ENCODE measurements at regions not wholly inside any gene's neighbourhood (a gene's known extent, or its start where the extent isn't known, plus 50 kb on each side); places are given as distances from the start of the nearest gene placed in this dataset.

- Mint-ChIP-seq H3K9me3 (ENCODE audit: low read depth) (peaks cover 8% of the 10 kb centered on the region), H3K4me1 (ENCODE audit: low read depth) (peaks cover 8% of the 10 kb centered on the region), H3K4me3 (ENCODE audit: unreplicated experiment) (no peak overlapping the region), H3K36me3 (ENCODE audit: low read depth) (no peaks in the 10 kb centered on the region), H3K27me3 (ENCODE audit: low read depth) (peaks cover 1% of the 10 kb centered on the region), H3K27ac (ENCODE audit: unreplicated experiment) (no peak overlapping the region)
- DNase-seq (ENCODE audit: low spot score): no peak
- TF ChIP-seq CTCF (IDR thresholded peaks at IDR 0.05): no peak
These were observed 886.2 kb upstream of the MGAT4C start for GRCh38 chr12:87142342-87142741.

GRCh38 chr12:87141091-87141490 is 884.9 kb upstream of the MGAT4C start:
- no peak for TF ChIP-seq CTCF (IDR thresholded peaks at IDR 0.05)
- H3K4me3 Mint-ChIP-seq (ENCODE audit: unreplicated experiment): no peak overlapping the region

GRCh38 chr12:87140262-87140661 is 884.1 kb upstream of the MGAT4C start:
- H3K4me1 Mint-ChIP-seq (ENCODE audit: low read depth): peaks cover 21% of the 10 kb centered on the region
- DNase-seq (ENCODE audit: low spot score): no peak
- no peak overlapping the region for H3K4me3 Mint-ChIP-seq (ENCODE audit: unreplicated experiment)
- H3K27me3 Mint-ChIP-seq (ENCODE audit: low read depth): peaks cover 1% of the 10 kb centered on the region
- H3K27ac Mint-ChIP-seq (ENCODE audit: unreplicated experiment): no peak overlapping the region
- no peaks in the 10 kb centered on the region for H3K36me3 Mint-ChIP-seq (ENCODE audit: low read depth)
- TF ChIP-seq CTCF (IDR thresholded peaks at IDR 0.05): no peak
- H3K9me3 Mint-ChIP-seq (ENCODE audit: low read depth): peaks cover 3% of the 10 kb centered on the region

More at GRCh38 chr12:87141091-87141490, 884.9 kb upstream of the MGAT4C start:
- H3K36me3 Mint-ChIP-seq (ENCODE audit: low read depth): no peaks in the 10 kb centered on the region
- H3K9me3 Mint-ChIP-seq (ENCODE audit: low read depth): peaks cover 3% of the 10 kb centered on the region
- peaks cover 16% of the 10 kb centered on the region for H3K4me1 Mint-ChIP-seq (ENCODE audit: low read depth)
- no peak for DNase-seq (ENCODE audit: low spot score)
- H3K27me3 Mint-ChIP-seq (ENCODE audit: low read depth): peaks cover 1% of the 10 kb centered on the region
- H3K27ac Mint-ChIP-seq (ENCODE audit: unreplicated experiment): no peak overlapping the region

GRCh38 chr12:87137220-87137619 is 881.0 kb upstream of the MGAT4C start:
- no peak for TF ChIP-seq CTCF (IDR thresholded peaks at IDR 0.05)
- Mint-ChIP-seq H3K27ac (ENCODE audit: unreplicated experiment) (no peak overlapping the region), H3K9me3 (ENCODE audit: low read depth) (peaks cover 3% of the 10 kb centered on the region), H3K4me3 (ENCODE audit: unreplicated experiment) (no peak overlapping the region), H3K4me1 (ENCODE audit: low read depth) (peaks cover 17% of the 10 kb centered on the region), H3K27me3 (ENCODE audit: low read depth) (no peaks in the 10 kb centered on the region), H3K36me3 (ENCODE audit: low read depth) (no peaks in the 10 kb centered on the region)
- no peak for DNase-seq (ENCODE audit: low spot score)

- H3K4me3 Mint-ChIP-seq (ENCODE audit: unreplicated experiment): peak overlapping the region; percentile 38
These were observed 880.3 kb upstream of the MGAT4C start for GRCh38 chr12:87136330-87136976.

More at GRCh38 chr12:87136330-87136976, 880.3 kb upstream of the MGAT4C start:
- H3K9me3 Mint-ChIP-seq (ENCODE audit: low read depth): peaks cover 3% of the 10 kb centered on the region
- no peaks in the 10 kb centered on the region for H3K36me3 Mint-ChIP-seq (ENCODE audit: low read depth)
- H3K27ac Mint-ChIP-seq (ENCODE audit: unreplicated experiment): peak overlapping the region; percentile 53
- H3K4me1 Mint-ChIP-seq (ENCODE audit: low read depth): peaks cover 17% of the 10 kb centered on the region
- H3K27me3 Mint-ChIP-seq (ENCODE audit: low read depth): no peaks in the 10 kb centered on the region
- DNase-seq (ENCODE audit: low spot score): no peak
- TF ChIP-seq CTCF (IDR thresholded peaks at IDR 0.05): no peak
